HG03469 (cell line): ENCODE measurements at regions not wholly inside any gene's neighbourhood (a gene's known extent, or its start where the extent isn't known, plus 50 kb on each side); places are given as distances from the start of the nearest gene placed in this dataset.

Experiments
- ATAC-seq: cut with Tn5 transposase; IDR thresholded peaks from one replicate; pipeline ENCODE4 v1.9.1; 2021; ENCODE audit warnings: mild to moderate bottlenecking, moderate library complexity, moderate number of reproducible peaks; ENCODE audit not compliant: unreplicated experiment

DNA sequence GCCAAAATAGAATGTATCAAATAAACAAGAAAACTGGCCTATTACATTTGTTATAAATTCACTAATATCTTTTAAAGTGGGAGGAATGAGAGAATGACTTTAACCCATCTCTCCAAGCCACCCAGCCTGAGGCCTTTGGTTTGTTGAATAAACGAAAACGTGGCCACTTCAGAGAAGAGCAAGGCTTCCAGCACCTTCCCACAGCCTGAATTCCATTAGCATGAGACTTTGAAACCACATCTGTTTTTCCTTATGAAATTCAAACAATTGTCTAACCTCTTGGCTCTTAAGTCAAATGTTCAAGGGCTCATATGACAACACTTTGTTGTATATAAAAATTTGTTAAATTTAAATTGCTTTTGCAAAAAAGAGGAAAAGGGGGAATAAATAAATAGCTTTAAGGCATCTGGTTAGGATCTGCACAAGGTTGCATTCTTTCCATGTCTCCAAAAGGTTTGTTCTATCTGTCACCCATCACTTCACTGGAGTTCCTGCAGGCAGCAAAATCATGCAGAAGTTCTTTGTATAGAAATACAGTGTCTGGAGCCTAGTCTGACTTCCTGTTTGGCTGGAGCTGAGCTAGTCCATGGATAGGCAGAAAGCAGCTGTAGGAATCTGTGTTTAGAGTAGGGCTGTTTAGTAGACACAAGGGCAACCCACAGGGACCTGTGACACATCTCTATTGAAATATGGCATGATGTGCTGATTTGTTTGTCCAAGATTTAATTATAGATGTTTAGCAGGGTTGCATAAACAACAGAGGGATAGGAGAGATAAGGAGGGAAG is 502.3 kb downstream of the KCTD12 start:
- ATAC-seq, result no peak

DNA sequence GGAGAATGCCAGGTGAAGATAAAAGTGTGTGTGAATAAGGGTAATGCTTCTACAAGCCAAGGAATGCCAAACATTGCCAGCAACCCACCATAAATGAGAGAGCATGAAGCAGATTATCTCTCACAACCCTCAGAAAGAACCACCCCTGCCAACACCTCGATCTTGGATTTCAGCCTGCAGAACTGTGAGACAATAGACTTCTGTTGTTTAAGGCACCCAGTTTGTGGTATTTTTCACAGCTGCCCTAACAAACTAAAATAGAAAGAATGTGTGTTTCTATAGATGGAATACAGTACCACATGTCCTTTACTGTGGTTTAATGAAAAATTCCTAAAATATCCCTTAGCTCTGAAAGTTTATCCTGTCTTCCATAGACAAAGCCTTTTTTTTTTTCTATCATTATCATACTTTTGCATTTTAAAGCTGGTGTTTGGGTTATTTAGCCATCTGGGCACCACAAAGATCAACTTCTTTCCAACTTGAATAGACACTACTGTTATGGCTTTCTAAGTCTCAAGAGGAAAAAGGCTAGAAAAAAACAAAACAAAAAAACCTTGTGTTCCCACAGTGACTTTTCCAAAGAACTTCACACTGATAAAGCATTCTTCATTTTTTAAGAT is 505.6 kb downstream of the KCTD12 start:
- no peak for ATAC-seq

DNA sequence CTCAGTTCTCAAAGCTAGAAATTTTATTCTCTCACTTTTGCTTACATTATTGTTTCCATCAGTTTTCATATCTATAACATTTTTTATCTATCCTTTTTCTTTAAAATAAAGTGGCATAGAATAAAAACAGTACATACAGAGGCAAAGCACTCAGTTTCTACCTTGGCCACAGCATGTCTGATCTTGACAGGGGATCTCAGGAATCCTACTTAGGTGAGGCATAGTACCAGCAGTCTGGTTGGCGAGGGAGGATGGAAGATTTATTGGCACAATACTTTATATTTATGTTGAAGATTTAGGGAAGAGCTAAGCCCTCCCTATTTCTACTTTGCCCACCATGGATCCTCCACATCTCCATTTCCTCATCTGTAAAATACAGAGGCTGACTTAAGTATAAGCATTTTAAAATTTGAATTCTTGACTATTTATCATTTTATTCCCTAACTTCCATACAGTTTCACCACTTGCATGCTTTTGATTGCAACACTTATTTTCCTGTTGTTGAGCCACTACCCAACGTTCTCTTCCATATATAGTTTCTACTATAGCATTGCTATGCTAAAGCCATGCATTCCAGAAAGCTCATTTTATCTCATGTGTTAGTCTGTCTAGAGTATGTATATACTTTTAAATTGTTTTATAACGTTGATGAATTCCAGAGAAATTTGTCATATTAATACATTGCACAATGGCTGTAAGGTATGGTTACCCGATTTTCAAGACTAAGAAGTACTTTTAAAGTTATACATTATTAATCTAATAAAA is 506.7 kb downstream of the KCTD12 start:
- ATAC-seq, result no peak

DNA sequence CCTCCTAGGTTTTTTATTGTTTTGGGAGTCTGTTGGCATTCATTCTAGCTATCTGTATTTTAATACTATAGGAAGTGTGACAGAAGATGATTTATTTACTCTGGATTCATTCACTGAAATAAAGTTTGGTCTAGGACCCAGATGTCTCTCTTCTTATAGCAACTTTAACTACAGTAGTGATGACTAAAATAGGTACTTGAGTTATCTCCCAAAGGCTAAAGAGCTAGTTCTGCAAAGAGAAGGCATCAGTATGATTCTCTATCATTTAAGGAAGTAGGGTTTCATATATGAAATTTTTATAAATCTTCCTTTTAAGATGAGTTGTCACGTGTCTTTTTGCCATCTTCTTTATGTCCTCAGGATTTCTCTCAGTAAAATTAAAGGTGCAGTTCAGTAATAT is 507.4 kb downstream of the KCTD12 start:
- ATAC-seq, result no peak

DNA sequence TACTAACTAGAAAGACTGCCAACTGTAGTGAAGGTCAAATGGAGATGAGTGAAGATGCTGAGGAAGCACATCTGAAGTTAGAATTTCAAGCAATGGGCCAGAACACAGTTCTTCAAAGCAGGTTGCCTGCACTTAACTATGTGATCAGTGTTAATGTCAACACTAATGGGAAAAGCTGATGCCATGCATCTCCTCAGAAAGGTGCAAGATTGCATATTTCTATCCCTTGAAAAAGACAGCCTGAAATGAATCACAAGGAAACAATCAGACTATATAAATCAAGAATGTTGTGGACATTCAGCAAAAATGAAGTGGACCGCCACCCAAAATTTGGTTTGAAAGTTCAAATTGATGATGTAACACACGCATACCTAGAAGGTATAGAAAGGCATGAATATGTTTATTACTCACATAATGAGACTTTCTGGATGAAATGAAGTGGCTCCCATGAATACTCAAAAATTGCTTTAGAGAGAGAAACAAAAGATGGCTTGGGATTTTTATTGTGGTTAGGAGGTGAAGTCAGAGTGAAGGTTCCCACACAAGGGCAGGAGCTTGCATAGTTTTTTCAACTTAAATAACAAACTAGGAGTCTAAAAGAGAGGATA is 522.4 kb downstream of the KCTD12 start:
- no peak for ATAC-seq

DNA sequence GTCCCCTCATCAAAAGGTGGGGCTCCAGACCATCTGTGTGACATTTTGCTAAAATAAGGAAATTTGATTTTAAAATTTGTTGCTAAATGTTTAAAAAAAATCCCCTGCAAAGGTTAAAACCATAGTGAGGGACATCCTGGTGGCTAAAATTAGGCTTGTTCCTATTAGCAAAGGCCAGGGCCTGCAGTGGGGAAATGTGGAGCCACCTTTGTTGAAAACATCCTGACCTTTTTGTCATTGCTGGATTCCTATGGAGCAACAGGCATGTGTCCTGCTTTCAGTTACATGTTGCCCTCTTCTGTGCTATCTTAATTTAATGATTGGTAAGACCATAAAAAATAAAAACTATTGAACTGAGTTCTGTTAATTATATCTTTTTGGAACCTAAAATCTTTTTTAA is 524.3 kb downstream of the KCTD12 start:
- no peak for ATAC-seq

DNA sequence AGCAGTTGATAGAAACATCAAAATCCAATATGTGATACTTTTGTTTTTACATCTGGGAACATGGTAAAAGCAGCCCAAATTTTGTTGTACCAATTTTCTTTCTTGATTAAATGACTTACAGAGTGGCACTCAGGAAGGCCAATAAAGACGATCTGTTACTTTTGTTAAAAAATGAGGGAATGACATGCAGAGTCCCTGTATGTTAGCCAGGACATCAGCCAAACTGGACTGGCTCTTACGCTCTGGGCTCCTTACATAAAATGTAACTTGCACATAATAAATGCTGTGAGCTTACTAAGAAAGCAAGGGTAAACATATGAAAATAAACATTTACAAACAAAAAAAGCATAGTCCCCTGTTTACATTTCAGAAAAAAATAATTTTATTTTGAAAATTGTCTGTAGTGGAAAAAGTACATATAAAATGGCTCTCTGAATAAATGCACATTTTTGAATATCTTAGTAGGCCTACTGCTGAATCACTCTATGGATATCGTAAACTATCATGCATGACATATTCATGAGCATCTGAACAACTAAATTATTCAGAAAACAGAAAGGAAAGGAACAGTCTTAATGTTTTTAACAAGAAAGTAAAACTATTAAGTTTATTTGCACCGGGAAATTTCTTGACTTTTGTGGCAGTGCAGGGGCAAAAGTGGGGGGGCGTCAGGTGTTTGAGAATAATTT is 534.5 kb downstream of the KCTD12 start:
- no peak for ATAC-seq

DNA sequence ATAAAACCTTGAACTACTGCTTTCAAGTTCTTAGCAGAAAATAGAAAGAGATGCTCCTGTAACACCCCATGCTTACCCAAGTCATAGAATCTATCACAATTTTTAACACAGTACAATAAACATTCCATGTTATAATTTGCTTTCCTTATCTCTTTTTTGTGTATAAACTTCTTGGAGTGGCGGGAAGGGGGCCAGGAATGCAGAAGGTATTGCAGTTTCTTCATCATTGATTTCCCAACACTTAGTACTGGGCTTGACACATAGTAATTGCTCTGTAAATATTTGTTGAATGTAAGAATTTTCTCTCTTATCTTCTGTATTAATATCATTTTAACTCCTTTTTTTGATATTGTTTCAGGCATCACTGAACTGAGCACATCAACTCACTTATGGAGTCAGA is 535.8 kb downstream of the KCTD12 start:
- ATAC-seq, result no peak

DNA sequence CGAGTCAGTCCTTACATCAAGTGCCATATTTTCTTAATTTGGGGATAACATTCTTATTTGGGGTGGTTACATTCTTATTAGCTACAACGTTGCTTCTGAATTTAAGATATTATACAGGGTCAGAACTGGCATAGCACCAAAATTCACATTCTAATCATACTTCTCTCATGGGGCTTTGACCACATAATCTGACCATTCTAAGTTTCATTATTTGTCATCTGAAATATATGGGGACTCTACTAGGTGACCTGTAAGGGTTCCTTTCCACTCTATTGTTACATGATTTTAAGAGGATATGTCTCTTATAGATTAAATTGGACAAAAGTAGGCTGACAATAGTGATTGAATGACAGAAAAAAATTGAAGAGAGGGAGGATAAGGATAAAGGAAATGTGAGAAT is 536.5 kb downstream of the KCTD12 start:
- ATAC-seq, result no peak

DNA sequence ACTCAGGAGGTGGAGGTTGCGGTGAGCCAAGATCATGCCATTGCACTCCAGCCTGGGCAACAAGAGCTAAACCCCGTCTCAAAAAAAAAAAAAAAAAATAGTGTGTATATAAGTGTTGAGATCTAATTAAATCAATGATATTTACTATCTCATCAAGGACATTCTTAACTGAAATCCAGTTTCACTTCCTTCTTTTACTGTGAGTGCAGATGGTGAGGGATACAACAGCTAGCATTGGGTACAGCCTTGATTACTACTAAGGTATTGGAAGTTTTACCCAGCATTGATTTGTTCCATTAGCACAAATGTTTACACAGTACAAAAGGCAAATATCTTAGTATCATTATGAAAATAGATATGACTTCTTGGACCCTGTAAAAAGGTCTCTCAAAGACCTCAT is 546.6 kb downstream of the KCTD12 start:
- ATAC-seq, result no peak

DNA sequence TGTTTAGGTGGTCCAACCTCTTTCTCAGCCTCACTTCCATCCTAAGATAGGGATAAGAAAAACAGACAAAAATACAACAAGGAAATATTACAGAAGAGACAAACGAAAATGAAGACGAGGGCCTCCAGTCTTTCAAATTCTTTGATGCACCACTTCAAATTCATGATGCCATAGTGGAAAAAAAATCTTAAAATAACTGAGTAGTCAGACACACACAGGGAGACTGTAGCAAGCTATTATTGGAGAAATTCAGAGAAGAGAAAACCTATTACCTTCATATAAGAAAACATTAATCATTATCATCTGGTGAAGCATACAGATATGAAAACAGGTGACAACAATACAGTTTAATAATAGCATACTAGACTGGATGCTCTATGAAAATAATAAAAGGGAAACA is 548.2 kb downstream of the KCTD12 start:
- ATAC-seq, result no peak

DNA sequence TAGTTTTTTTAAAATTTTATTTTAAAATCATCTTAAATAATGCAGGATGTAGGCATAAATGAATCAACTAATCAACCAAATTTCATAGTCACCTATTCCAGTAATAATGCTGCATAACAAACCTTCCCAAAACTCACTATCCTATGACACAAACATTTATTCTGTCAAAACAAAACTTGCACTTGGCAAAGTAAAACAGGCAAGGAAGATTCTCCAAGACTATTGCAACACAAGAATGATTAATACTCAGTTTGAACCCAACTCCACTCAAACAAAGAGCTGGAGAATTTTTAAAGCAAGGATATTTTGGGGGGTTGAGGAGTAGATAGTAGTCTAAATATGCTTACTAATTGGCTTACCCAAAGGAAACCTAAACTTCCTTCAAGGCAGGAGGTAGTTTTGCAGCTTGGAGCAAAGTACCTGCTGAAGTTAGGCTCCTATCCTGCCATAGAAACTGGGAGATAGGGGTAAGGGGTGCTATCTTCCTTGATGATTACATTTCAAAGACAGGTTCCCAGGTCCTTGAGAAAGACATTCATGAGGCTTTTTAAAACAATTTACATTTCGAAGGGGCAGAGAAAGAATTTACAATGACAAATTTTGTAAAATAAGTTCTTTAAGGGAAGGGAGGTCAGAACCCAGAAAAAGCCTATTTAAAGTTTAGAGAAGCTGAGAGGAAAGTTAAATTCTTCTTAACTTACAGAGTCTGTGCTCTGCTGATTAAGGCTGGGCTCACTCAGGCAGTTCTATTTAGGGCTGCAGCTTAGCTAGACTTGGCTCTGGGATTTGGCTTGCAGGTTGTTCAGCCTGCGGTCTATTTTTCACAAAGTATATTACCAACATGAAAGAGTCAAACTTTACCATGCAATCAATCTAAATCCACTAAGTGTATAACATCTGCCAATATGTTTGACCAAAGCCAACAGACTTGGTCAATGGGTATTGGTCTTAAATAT is 549.0 kb downstream of the KCTD12 start:
- ATAC-seq, result no peak

DNA sequence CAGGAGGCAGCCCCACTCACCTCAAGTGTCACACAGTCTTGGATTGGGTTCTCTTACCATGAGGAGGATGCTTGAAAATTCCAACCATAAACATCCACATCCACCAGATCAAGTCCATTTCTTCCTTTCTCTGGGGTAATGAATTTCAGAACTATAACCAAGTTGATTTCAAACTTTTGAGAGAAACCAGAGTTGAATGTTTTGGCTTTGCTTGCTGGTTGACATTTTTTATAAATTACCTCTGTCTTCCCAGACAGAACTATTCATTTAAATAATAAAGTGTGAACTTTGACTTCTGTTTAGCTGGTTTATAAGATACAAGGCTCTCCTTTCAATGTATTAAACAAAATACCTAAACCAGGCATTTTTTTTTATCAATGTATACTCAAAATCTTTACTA is 550.7 kb downstream of the KCTD12 start:
- ATAC-seq, result no peak

DNA sequence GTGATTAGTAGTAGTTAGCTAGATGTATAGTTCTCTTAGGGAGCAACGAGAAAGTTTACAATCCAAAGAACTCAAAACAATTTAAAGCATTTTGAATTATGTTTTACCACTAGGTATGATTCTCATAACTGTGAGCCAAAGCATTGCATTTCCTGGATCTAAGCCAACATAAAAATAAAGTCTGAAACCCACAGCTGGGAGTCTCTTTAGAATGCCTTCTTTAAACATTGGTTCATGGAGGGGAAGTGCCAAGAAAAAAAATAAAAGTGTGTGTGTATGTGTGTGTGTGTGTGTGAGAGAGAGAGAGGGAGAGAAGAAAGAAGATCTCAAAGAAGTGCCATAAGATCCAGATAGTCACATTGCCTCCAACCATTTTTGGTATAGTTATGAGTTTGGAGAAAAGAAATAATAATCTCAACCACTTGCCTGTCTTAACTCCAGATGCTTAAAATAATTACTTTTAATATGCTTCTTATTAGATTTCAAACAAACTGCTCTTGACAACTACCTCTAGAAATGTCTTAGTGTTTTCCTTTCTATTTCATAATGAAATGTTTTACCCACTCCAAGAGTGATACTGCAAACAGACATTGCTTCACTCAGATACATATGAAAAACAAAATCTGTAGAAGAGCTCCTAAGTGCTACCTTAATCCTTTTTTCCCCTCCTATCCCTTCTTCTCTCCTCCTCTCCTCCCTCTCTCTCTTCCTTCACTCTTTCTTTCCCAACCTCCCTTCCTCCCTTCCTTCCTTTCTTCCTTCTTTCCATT is 554.1 kb downstream of the KCTD12 start:
- ATAC-seq, result no peak

DNA sequence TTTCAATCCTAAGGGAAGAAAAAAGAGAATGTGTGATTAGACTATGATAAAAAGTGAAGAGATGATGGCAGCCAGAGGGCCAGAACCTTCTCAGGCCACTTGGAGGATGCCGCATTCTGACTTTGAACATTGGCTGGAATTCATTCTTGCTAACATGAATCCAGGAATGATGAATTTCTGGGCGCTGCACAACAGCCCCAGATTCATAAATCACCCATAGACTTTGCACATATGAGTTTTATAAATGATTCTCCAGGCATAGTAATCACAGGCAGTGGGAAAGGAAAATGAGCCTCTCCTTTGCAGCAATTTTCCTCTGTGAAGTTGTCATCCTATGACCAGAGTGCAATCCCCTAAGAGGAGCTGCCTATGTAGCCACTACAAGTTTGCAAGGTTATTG is 555.4 kb downstream of the KCTD12 start:
- no peak for ATAC-seq

DNA sequence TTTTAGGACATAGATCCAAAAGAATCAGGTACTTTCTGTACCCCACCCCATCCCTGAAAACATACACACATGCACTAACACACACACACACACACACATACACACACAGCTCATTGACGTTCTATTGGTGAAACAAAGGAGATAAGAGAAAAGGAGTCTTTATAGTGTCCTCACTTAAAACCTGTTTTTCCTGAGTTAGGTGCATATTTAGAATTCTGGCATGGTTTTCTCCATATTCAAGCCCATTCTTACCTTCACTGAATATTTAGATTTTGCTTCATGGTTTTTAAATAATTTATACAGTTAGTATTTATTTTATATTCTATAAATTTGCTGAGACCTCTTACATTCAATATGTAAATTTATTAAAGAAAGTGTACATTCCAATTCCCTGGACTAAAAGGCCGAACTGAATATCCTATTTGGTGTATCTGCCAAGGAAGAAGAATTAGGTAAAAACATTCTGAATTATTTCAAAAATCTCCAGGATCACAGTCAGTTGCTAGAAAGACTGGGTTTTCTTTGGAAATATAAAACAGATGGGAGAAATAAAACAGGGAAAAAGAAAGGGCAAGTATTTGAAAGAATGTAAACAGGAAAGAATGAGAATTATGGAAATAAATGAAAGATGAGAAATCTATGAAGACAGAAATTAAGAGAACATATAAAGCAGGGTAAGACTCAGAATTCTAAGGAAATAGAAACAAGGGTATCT is 556.2 kb downstream of the KCTD12 start:
- no peak for ATAC-seq

DNA sequence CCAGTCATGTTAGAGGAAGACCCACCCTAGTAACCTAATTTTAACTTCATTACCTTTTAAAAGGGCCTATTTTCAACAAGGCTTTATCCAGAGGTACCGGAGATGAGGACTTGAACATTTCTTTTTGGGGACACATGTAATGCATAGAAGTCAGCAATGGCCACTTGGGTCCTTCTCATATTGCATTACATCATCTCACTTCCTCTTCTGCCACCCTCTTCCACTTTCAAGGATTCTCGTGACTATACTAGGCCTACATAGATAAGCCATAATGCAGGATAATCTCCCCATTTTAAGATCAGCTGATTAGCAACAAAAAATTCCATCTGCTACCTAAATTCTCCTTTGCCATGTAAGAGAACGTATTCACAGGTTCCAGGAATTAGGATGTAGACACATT is 557.2 kb downstream of the KCTD12 start:
- ATAC-seq, result no peak

DNA sequence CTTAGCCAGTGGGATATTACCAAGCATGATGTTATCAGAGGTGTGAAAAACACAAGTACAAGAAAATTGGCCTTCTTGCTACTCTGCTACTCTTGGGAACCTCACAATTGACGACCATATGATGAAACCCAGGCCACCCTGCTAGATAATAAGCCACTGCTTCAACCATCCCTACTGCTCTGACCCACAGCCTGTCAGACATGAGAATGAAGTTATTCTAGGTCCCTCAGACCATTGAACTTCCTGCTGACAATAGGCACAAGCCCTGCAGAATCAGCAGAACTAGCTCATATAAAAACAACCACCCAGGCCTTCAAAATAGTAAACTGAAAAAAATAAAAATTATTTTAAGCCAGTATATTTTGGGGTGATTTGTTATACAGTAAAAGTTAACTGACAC is 559.9 kb downstream of the KCTD12 start:
- no peak for ATAC-seq

DNA sequence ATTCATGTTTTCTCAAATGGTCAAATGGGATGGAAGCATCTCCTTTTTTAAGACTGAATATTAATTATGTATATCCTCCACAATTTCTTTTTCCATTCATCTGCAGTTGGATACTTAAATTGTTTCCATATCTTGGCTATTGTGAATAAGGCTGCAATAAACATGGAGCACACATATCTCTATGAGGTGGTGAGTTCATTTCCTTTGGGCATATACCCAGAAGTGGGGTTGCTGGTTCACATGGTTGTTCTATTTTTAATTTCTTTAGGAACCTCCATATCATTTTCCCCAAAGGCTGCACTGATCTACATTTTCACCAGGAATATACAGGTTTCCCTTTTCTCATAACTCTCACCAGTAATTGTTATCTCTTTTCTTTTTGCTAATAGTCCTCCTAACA is 566.3 kb downstream of the KCTD12 start:
- no peak for ATAC-seq
